ENCODE measurements at regions not wholly inside any gene's neighbourhood (a gene's known extent, or its start where the extent isn't known, plus 50 kb on each side); places are given as distances from the start of the nearest gene placed in this dataset.

DNA sequence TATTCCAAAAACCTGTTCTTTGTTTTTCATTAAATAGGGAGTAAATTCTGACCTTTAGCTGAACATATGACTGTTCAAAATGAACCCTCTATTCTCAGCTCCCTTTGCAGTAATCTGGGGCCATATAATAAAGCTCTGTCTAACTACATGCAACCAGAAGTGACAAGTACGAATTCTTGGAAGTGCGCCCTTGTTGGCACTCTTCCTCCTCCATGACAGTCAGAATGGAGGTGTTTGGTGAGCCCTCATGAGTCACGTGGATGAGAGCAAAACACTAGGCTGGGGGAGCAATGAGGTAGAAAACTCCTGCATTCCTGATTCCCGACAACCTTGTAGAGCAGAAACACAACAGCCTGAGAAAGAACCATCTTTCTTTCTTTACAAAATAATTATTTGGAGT lies 552.9 kb downstream of the FBXO15 start:
- peaks cover 0 to 18% of the 10 kb centered on the region in 2 donors for H3K4me1 ChIP-seq (replicated peaks in 1 of 2)
- WGBS, 10 experiments = 24 to 100% (median 74%) methylated on average over 1 to 4 of the region's 4 CpGs; no CpG with 5 or more reads in 4 of the 10 experiments
- ATAC-seq (replicated peaks in 6 of 8) = no peak
- no peak overlapping the region for H3K27ac ChIP-seq
- in situ Hi-C loops (cut with MboI; ENCODE audit: low pct_unique_long_range_greater_than_20kb in 2 of 9, low sequenced_read_pairs in 9 of 9, unreplicated experiment in 9 of 9) = no loop called here
- no peak overlapping the region for H3K4me3 ChIP-seq

DNA sequence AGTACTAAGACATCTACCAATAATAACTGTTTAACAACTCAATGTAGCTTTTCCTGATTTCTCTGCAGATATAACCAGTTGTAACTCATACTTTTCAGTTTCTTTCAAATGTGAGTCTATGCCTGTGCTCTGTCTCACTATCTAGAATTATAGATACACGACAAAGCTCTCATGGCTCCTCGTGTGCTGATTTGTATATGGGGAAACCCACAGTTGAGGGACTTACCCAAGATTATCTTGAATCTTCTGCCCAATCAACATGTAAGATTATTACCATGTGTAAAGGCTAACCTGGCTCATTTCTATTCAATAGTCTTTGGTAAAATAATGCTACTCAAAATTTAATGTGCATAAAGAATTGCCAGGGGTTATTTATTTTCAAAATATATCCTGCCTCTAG lies 554.4 kb downstream of the FBXO15 start:
- Histone ChIP-seq H3K27ac (no peak overlapping the region), H3K4me3 (no peak overlapping the region), H3K4me1 (replicated peaks in 1 of 2) (peaks cover 0 to 18% of the 10 kb centered on the region in 2 donors)
- no peak for ATAC-seq (replicated peaks in 6 of 8)
- in situ Hi-C loops (cut with MboI; ENCODE audit: low pct_unique_long_range_greater_than_20kb in 2 of 9, low sequenced_read_pairs in 9 of 9, unreplicated experiment in 9 of 9) = no loop called here
- WGBS, 10 experiments = 40 to 92% (median 73%) methylated on average over 1 to 2 of the region's 2 CpGs; no CpG with 5 or more reads in 3 of the 10 experiments

DNA sequence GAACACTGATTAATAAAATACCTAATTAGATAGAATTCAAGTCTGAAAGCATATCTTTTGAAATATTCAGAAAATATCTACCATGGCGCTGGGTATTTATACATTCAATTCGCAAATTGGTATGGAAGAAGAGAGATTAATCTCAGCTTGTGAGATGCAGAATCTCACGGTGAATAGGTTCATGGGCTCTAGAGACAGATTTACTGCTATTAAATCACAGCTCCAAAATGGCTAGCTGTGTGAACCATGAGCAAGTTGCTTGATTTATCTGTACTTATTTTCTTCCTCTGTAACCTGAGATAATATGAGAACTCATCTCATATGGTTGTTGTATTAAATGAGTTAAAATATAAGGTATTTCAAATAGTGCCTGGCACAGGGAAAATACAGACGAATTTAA lies 556.7 kb downstream of the FBXO15 start:
- peaks cover 0 to 10% of the 10 kb centered on the region in 2 donors for H3K4me1 ChIP-seq (replicated peaks in 1 of 2)
- in situ Hi-C loops (cut with MboI; ENCODE audit: low pct_unique_long_range_greater_than_20kb in 2 of 9, low sequenced_read_pairs in 9 of 9, unreplicated experiment in 9 of 9) = no loop called here
- peak in 5 of 8 experiments; percentile 57 to 87 (median 68) for ATAC-seq (replicated peaks in 6 of 8)
- no peak overlapping the region for H3K4me3 ChIP-seq
- WGBS, 10 experiments = 42 to 89% (median 64%) methylated on average over 3 to 4 of the region's 4 CpGs; no CpG with 5 or more reads in 2 of the 10 experiments
- no peak overlapping the region for H3K27ac ChIP-seq

DNA sequence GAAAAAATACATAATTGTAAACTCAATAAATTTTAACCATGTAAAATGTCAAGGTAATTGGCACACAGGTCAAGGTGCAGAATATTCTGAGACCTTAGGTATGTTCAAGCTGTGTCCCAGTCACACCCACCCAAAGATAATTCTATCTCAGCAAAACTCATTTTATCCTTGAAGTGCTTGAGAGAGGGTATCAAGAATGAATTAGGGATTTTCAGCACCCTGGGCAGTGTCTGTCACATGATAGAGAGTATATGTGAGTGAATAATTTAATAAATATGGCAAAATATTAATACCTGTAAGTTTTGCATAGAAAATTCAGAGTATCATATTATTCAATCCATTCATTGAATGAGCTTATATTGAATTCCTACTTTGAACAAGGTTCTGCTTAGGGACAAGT lies 567.9 kb downstream of the FBXO15 start:
- Histone ChIP-seq H3K4me3 (no peak overlapping the region), H3K4me1 (replicated peaks in 1 of 2) (no peaks in the 10 kb centered on the region), H3K27ac (no peak overlapping the region)
- ATAC-seq (replicated peaks in 6 of 8) = no peak
- in situ Hi-C loops (cut with MboI; ENCODE audit: low pct_unique_long_range_greater_than_20kb in 2 of 9, low sequenced_read_pairs in 9 of 9, unreplicated experiment in 9 of 9) = no loop called here

DNA sequence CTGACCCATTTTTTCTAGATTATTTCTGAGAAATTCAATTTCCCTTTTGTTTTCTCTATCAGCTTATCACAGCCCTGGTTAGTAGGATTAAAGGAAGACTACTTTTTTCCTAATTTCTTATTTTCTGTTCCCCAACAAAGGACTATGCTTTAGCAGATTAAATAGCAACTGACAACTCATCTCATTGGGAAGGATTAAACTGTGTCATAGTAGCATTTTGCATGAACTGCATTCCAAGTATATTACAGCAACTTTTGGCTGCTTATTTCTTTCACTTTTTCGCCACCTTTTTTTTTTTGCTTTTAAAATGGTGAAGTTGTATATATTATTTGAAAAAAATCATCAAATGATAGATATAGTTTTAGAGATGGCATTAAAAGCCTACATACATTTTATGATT lies 570.3 kb downstream of the FBXO15 start:
- Histone ChIP-seq H3K4me3 (no peak overlapping the region), H3K27ac (no peak overlapping the region), H3K4me1 (replicated peaks in 1 of 2) (no peaks in the 10 kb centered on the region)
- WGBS, 10 experiments = 18 to 100% (median 69%) methylated on average over 1 of the region's 1 CpG
- in situ Hi-C loops (cut with MboI; ENCODE audit: low pct_unique_long_range_greater_than_20kb in 2 of 9, low sequenced_read_pairs in 9 of 9, unreplicated experiment in 9 of 9) = no loop called here
- ATAC-seq (replicated peaks in 6 of 8) = peak in 1 of 8 experiments; percentile 33

DNA sequence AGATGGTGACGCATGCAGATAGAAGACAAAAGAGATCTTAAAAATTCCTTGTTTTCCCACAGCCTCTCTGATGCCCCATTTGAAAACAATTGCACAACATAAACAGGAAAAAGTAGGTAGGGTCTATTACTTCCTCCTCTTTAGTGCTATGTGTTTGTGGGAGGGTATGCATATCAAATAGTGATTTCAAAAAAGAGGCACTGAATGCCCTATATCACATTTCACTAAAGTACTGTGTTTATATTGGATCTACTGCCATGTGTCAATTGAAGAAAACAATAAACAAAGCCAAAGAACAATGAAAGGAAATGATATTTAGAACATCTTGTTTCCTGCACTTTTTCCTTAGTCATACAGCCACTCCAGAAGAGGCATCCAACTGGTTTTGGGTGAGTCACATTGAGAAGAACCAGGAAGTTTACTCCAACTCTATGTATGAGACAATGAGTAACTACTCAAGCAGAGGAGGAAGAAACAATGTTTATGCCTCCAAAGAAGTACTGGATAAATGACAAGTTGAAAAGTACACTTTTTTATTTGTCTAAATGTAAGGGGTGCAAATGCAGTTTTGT lies 583.6 kb downstream of the FBXO15 start:
- in situ Hi-C loops (cut with MboI; ENCODE audit: low pct_unique_long_range_greater_than_20kb in 2 of 9, low sequenced_read_pairs in 9 of 9, unreplicated experiment in 9 of 9) = no loop called here
- Histone ChIP-seq H3K4me1 (replicated peaks in 1 of 2) (no peaks in the 10 kb centered on the region), H3K4me3 (no peak overlapping the region), H3K27ac (no peak overlapping the region)
- WGBS, 10 experiments = 50 to 100% (median 100%) methylated on average over 1 of the region's 1 CpG; no CpG with 5 or more reads in 2 of the 10 experiments
- ATAC-seq (replicated peaks in 6 of 8) = peak in 1 of 8 experiments; percentile 46

DNA sequence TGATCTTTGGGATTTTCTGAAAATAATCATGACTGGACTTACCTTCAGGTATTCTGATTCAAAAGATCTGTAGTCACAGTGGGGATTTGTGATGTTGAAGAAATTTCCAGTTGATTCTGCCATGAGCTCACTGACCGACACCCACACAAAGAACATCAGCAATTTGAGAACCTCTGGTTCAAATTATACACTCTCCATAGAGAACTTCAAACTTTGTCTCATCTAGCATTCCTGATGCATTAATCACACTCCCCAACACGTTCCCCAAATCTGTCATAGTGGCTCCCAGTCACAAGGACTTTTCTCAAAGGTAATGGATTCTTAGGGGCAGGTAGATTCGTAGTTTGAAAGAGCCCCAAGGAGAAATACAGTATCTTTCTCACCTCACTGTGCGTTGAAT lies 584.3 kb downstream of the FBXO15 start:
- WGBS, 10 experiments = 0 to 95% (median 69%) methylated on average over 1 to 4 of the region's 4 CpGs; no CpG with 5 or more reads in 1 of the 10 experiments
- Histone ChIP-seq H3K27ac (no peak overlapping the region), H3K4me1 (replicated peaks in 1 of 2) (no peaks in the 10 kb centered on the region), H3K4me3 (no peak overlapping the region)
- no peak for ATAC-seq (replicated peaks in 6 of 8)
- in situ Hi-C loops (cut with MboI; ENCODE audit: low pct_unique_long_range_greater_than_20kb in 2 of 9, low sequenced_read_pairs in 9 of 9, unreplicated experiment in 9 of 9) = no loop called here

DNA sequence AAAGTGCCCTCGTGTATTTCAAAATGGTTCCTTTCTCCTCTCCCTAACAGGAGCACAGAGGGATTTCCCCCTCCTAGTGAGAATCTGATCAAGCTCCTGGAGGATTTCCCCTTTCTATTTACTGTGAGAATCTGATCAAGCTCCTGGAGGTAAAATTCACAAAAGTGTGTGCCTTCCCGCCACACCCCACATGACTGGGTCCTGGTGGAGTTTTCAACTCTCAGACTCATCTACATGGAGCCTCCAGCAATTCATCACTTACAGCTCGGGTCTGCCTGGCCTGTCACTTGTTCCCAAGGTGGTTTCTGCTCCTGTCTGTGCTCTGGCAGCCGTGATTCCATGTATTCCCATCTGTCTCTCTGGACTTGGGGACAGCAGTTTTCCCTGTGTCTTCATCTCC lies 590.7 kb downstream of the FBXO15 start:
- no peak overlapping the region for H3K27ac ChIP-seq
- ATAC-seq (replicated peaks in 6 of 8) = no peak
- H3K4me3 ChIP-seq = no peak overlapping the region
- WGBS, 10 experiments = 8 to 91% (median 80%) methylated on average over 1 to 3 of the region's 4 CpGs; no CpG with 5 or more reads in 6 of the 10 experiments
- in situ Hi-C loops (cut with MboI; ENCODE audit: low pct_unique_long_range_greater_than_20kb in 2 of 9, low sequenced_read_pairs in 9 of 9, unreplicated experiment in 9 of 9) = no loop called here
- H3K4me1 ChIP-seq (replicated peaks in 1 of 2) = no peaks in the 10 kb centered on the region

DNA sequence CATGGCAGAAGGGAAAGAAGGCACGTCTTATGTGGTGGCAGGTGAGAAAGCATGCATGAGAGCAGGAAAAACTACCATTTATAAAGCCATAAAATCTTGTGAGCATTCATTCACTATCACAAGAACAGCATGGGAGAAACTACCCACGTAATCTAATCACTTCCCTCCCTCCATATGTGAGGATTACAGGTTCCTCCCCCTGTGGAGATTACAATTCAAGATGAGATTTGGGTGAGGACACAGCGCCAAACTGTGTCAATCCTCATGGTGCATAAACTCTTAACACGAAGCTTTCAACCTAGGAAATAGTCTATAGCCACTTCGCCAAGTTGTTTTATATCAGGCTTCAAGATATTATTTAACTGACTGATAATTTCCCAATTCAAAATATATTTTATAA lies 595.5 kb downstream of the FBXO15 start:
- no peak for ATAC-seq (replicated peaks in 6 of 8)
- no peak overlapping the region for H3K4me3 ChIP-seq
- WGBS, 10 experiments = 0 to 72% (median 44%) methylated on average over 1 to 5 of the region's 5 CpGs; no CpG with 5 or more reads in 1 of the 10 experiments
- no peaks in the 10 kb centered on the region for H3K4me1 ChIP-seq (replicated peaks in 1 of 2)
- in situ Hi-C loops (cut with MboI; ENCODE audit: low pct_unique_long_range_greater_than_20kb in 2 of 9, low sequenced_read_pairs in 9 of 9, unreplicated experiment in 9 of 9) = no loop called here
- H3K27ac ChIP-seq = no peak overlapping the region

DNA sequence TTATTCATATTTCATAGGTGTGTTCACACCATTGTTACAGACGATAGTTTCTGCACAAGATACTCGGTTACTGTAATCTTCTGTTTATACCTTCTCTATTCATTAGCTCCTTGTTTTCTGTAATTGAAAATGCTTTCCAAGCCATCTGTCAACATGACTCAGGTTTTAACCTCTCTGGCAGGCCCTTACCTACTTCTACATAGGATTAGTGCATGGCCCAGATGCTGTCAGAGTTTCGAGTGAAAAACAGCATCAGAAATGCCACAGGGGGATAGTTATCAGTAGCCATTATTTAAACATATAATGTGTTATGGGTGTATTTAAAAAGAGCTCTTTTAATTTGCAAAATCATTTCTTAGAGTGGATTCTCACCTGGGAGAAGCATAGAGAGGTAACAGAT lies 596.4 kb downstream of the FBXO15 start:
- Histone ChIP-seq H3K27ac (no peak overlapping the region), H3K4me1 (replicated peaks in 1 of 2) (no peaks in the 10 kb centered on the region), H3K4me3 (no peak overlapping the region)
- in situ Hi-C loops (cut with MboI; ENCODE audit: low pct_unique_long_range_greater_than_20kb in 2 of 9, low sequenced_read_pairs in 9 of 9, unreplicated experiment in 9 of 9) = no loop called here
- ATAC-seq (replicated peaks in 6 of 8) = peak in 1 of 8 experiments; percentile 26
- WGBS, 10 experiments = 59 to 94% (median 70%) methylated on average over 1 to 3 of the region's 3 CpGs

DNA sequence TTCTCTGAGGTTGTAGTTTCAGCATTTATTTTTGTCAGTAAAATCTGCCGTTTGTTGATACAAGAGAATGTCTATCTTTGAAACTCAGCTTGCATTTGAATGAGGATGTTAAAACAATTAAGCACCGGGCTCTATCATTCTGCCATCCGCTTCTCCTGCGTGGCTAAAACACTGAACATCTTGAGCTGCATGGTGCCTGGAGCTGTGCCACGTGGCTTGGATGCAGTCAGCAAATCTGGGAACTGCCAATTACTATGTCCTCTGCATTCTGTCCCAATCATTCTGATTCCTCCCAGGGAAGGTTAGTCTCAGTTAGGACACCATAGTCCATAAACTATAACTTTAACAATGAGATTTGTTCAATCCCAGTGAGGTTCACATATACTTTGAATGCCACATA lies 598.4 kb downstream of the FBXO15 start:
- Histone ChIP-seq H3K4me3 (no peak overlapping the region), H3K4me1 (replicated peaks in 1 of 2) (no peaks in the 10 kb centered on the region), H3K27ac (no peak overlapping the region)
- no peak for ATAC-seq (replicated peaks in 6 of 8)
- WGBS, 10 experiments = 0 to 86% (median 67%) methylated on average over 1 to 5 of the region's 5 CpGs; no CpG with 5 or more reads in 3 of the 10 experiments
- in situ Hi-C loops (cut with MboI; ENCODE audit: low pct_unique_long_range_greater_than_20kb in 2 of 9, low sequenced_read_pairs in 9 of 9, unreplicated experiment in 9 of 9) = no loop called here

DNA sequence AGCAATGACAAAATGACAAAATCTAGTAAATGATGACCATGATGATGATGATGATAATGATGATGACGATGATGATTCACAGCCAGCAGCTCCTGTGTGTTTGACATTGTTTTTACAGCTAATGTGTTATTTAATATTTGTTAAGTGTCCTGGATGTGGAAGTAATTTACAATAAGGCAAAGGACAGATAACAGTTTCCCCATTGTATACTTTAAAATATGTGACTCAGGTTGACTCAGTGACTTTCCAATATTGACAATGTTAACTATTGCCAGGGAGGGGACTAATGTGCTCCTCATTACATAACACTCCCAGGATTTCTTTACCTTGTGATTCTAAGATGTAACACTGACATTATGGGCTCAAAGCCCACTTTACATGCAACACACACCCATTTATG lies 602.2 kb downstream of the FBXO15 start:
- no peak overlapping the region for H3K4me3 ChIP-seq

DNA sequence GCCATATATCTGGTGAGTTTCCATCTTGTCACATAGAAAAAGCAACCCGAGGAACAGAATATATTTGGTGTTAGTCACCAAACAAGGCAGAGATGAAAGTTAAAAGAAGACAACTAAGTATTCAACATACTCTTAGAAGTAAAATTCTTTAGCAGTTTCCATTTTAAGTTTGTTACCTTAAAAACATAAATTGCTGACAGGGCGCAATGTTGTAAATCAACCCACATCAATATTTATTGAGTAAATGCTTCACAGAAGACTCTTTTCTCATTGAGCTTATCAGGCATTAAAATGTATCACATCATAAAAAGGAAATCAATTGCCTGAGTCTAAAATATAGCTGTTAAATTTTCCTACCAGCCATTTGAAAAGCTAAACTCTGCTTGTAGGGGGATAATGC lies 603.0 kb downstream of the FBXO15 start:
- H3K4me3 ChIP-seq = no peak overlapping the region
- in situ Hi-C loops (cut with MboI; ENCODE audit: low pct_unique_long_range_greater_than_20kb in 2 of 9, low sequenced_read_pairs in 9 of 9, unreplicated experiment in 9 of 9) = no loop called here
- WGBS, 10 experiments = 55 to 100% (median 84%) methylated on average over 1 to 2 of the region's 2 CpGs
- no peak overlapping the region for H3K27ac ChIP-seq
- no peak for ATAC-seq (replicated peaks in 6 of 8)
- H3K4me1 ChIP-seq (replicated peaks in 1 of 2) = no peaks in the 10 kb centered on the region

More for the DNA sequence above, 602.2 kb downstream of the FBXO15 start:
- in situ Hi-C loops (cut with MboI; ENCODE audit: low pct_unique_long_range_greater_than_20kb in 2 of 9, low sequenced_read_pairs in 9 of 9, unreplicated experiment in 9 of 9) = no loop called here
- no peak for ATAC-seq (replicated peaks in 6 of 8)
- Histone ChIP-seq H3K4me1 (replicated peaks in 1 of 2) (no peaks in the 10 kb centered on the region), H3K27ac (no peak overlapping the region)
- WGBS, 10 experiments = 0 to 91% (median 8%) methylated on average over 1 of the region's 1 CpG; no CpG with 5 or more reads in 2 of the 10 experiments

DNA sequence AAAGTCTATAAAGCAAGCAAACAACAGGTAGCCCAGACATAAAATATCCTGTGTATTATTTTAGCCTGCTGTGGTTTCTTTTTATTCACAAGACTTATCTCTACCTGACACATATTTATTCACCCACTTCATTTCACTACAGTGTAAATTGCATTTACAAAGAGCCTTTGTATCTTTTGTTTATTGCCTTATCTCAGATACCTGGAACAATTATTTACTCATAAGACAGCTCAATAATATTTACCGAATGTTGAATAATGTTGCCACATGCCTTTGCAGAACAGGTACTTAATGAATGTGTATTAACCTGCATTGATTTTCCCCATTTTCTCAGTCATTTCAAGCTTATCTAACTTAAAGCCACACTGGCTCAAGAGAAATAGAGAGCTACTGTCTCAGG lies 603.6 kb downstream of the FBXO15 start:
- no peak overlapping the region for H3K4me3 ChIP-seq
- 76 to 100% (median 100%) methylated on average over 1 of the region's 1 CpG; no CpG with 5 or more reads in 1 of the 10 experiments for WGBS, 10 experiments
- in situ Hi-C loops (cut with MboI; ENCODE audit: low pct_unique_long_range_greater_than_20kb in 2 of 9, low sequenced_read_pairs in 9 of 9, unreplicated experiment in 9 of 9) = no loop called here
- ATAC-seq (replicated peaks in 6 of 8) = no peak
- no peaks in the 10 kb centered on the region for H3K4me1 ChIP-seq (replicated peaks in 1 of 2)
- no peak overlapping the region for H3K27ac ChIP-seq

All from motor neuron (in vitro differentiated cells).